Mammary epithelial cell (primary cell): ENCODE measurements at regions not wholly inside any gene's neighbourhood (a gene's known extent, or its start where the extent isn't known, plus 50 kb on each side); places are given as distances from the start of the nearest gene placed in this dataset.

Source experiments
- CTCF ChIP-seq, 2 donors: IDR thresholded peaks in 1 of 2; conservative IDR thresholded peaks in 1 of 2; 2 replicates each; pipeline ENCODE4 v1.5.1; 2011 to 2012; ENCODE audit warnings: inconsistent platforms in 2 of 2, low read length in 2 of 2, mild to moderate bottlenecking in 2 of 2, control low read depth in 1 of 2, low read depth in 1 of 2; ENCODE audit not compliant: insufficient read depth in 1 of 2; ENCODE audit errors: extremely low read depth in 1 of 2
- EZH2 ChIP-seq: IDR thresholded peaks from 2 replicates; pipeline ENCODE4 v1.6.1; 2012; ENCODE audit warnings: low read length, inconsistent platforms, borderline replicate concordance

GRCh38 chr14:63788011-63788933 is 60.4 kb upstream of the SGPP1 start:
- TF ChIP-seq CTCF (conservative IDR thresholded peaks at IDR 0.05 in 1 of 2, IDR thresholded peaks at IDR 0.05 in 1 of 2; ENCODE audit: extremely low read depth in 1 of 2, insufficient read depth in 1 of 2, low read depth in 1 of 2, low read length in 2 of 2) (no peak), EZH2 (no peak)
